ENCODE measurements at regions not wholly inside any gene's neighbourhood (a gene's known extent, or its start where the extent isn't known, plus 50 kb on each side); places are given as distances from the start of the nearest gene placed in this dataset.

DNA sequence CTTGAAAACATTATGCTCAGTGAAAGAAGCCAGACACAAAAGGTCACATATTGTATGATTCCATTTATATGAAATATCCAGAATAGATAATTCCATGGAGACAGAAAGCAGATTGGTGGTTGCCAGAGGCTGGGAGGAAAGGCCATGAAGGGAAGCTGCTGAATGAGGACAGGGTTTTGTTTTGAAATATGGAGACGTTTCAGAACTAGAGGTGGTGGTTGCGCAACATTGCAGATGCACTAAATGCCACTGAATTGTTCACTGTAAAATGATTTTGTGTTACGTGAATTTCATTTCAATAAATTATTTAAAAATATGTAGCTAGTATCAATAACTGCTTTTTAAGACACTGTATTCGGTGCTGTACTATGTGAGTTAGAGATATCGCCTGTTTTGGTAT is 101.7 kb upstream of the ZNF236 start:
- TF ChIP-seq ZFX (IDR thresholded peaks at IDR 0.05; ENCODE audit: borderline replicate concordance): no peak
- no peak for TF ChIP-seq CTCF (IDR thresholded peaks at IDR 0.05)
- H3K27ac ChIP-seq: no peak overlapping the region

DNA sequence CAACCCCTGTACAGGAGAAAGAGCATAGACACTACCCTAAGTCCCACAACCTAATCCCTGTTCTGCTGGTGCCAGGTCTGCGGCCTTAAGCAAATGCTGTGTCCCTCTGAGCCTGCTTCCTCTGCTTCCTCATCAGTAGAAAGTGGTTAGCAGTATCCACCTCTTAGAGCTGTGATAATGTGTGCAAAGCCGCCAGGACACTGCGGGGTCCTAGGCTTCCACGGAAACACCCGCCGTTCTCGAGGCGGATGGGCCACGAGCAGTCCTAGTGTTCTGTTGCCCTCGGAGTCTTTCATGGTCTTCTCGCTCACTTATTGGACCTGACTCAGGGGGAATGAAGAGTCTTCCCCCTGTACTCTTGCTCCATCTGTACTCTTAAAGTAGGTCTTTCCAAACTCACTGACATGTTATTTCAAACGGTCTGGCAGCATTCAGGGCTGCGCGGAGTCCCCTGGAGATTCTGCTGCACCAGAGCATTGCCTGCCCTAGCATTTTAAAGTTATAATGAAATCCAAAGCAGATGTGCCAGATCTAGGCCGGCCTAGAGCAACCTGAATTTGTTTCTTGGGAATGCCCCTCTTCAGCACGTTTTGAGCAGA is 107.2 kb upstream of the ZNF236 start:
- no peak overlapping the region for H3K27ac ChIP-seq
- no peak for TF ChIP-seq ZFX (IDR thresholded peaks at IDR 0.05; ENCODE audit: borderline replicate concordance)
- TF ChIP-seq CTCF (IDR thresholded peaks at IDR 0.05): no peak

DNA sequence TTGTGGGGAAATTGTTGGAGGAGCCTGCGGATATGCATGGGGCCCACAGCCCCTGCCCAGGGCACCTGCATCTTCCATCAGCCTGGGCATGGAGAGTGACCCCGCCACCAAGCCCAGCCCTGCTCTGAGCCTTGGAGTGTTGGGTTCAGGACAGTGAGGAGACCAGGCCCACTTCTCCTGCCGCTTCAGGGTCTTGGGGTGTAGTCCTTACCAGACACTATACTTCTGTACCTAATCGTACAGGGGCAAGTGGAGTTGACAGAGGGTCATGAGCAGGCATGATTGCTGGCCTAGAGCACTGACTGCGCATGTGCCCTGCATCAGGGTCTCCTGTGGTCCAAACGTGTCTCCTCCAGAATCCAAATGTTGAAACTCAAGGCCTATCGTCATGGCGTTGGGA is 108.9 kb upstream of the ZNF236 start:
- no peak for TF ChIP-seq ZFX (IDR thresholded peaks at IDR 0.05; ENCODE audit: borderline replicate concordance)
- TF ChIP-seq CTCF (IDR thresholded peaks at IDR 0.05): no peak
- no peak overlapping the region for H3K27ac ChIP-seq

DNA sequence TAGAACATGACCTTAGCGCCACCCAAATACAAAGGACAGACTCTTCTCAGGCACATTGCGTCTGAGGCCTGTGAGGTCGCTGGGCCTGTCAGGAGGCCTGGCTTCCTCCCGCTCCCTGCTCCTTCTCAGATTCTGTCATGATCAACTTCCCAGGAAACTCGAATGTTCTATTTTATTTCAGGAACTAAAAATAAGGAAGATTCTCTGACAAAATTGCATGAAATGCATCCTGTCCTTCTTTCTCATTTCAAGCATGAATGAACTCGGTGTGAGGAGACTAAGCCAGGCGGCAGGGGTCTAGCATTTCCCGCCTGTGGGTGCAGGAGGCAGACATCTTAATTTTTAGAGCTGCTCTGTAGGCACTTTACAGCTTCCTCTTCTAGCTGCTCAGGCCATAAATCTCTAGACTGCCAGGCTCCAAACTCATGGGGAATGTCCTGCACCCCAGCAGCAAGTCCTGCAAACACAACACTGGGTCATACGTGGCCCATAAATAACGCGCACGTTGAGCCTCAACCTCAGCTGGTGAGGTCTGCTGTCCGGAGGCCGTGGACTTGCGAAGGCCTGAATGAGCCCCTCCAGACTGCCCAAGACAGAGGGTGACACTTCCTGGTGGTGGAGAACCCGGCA is 109.7 kb upstream of the ZNF236 start:
- no peak overlapping the region for H3K27ac ChIP-seq
- TF ChIP-seq ZFX (IDR thresholded peaks at IDR 0.05; ENCODE audit: borderline replicate concordance) (no peak), CTCF (IDR thresholded peaks at IDR 0.05) (no peak)

DNA sequence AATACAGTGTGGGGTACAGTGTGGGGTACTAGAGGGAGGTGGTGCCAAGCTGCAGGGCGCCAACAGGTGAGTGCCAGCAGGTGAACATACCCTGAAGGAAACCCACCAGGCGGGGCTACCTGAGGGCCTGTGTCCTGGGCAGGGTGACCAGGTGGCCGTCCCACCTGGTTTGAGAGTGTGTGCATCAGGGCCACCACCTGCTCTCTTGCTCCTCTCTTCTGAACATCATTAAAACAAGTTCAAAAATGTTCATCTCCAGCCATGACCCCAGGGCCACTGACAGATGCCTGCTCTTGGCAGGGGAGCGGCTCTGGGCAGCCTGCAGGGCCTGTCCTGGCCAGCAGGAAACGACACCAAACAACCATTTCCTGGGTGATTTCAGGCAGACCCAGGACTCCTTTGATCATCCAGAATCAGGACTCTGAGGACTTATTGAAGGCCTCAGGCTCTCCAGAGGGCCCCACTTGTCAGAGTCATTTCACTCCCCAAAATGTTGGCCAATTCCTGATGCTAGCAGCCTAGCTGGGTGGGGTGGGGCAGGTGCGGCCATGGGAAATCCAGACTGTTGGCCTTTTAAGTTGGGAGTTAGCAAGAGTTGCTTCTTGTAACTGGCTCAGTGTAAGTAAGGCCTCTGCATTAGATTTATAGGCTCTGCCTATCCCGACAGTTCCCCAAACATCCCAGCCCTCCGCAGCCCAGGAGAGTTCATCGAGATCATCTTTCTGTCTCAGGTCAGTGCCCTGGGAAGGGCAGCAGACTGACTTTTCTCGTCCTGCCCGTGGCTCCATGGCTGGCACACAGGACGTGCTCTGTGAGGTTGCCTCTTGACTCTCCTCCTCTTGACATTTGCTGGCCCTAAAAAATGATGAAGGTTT is 111.5 kb upstream of the ZNF236 start:
- no peak overlapping the region for H3K27ac ChIP-seq
- TF ChIP-seq CTCF (IDR thresholded peaks at IDR 0.05) (no peak), ZFX (IDR thresholded peaks at IDR 0.05; ENCODE audit: borderline replicate concordance) (no peak)

DNA sequence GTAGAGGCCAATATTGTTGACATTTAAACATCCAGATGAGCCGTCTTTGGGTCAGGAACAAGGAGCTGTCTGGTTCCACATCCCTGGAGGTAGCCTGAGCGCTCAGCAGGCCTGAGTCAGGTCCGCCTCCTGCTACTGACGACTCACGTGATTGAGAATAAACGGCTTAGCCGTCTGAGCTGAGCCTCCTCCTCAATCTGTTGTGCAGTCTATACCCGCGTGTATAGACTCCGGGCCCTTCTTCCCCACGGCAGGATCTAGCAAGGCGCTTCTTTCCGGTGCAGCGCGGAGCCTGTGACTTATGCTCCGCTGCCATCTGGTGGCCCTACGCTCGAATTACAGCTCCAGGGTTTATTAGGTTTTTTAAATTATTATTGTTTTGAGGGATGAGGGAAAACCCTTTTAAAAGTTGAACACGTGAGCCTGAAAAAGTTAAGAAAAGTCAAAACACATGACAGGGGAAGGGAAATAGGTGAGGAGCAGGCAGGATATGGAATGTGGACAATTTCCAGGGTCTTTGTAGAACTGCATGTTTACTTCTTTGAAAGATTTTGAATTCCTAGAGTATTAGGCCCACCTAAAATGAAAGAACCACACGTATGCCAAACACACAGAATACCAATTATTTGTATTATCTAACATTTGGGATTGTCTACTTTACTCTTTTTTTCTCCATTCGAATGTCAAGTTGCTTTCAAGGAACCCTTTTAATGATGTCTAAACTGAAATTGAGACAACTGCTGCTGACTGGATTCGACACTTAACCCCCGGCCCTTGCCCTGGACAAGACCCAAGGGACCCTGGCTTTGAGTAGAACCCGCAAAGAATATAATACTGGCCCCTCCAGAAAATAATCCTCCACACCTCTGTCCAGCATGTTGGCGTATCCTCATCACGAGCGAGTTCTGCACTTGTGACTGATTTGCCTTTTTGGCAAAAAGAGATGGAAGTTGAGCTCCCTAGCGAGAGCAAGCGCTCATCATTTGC is 112.4 kb upstream of the ZNF236 start:
- TF ChIP-seq ZFX (IDR thresholded peaks at IDR 0.05; ENCODE audit: borderline replicate concordance) (no peak), CTCF (IDR thresholded peaks at IDR 0.05) (peak; percentile 90)

More for the DNA sequence above, 112.4 kb upstream of the ZNF236 start:
- H3K27ac ChIP-seq: no peak overlapping the region
